SU-DHL-6 (cell line): ENCODE measurements at regions not wholly inside any gene's neighbourhood (a gene's known extent, or its start where the extent isn't known, plus 50 kb on each side); places are given as distances from the start of the nearest gene placed in this dataset.

Experiments used
- CTCF ChIP-seq: fragments of 200-600 bp; sonication (generic); IDR thresholded peaks from one replicate; pipeline ENCODE4 v1.5.1; 2017; ENCODE audit warnings: antibody characterized with exemption, mild to moderate bottlenecking, low read length, moderate library complexity; ENCODE audit not compliant: insufficient read depth, poor library complexity, severe bottlenecking
- EZH2phosphoT487 ChIP-seq: fragments of 200-600 bp; sonication (generic), shearing (Covaris generic); conservative IDR thresholded peaks from 2 replicates; pipeline ENCODE4 v1.6.1; 2018; ENCODE audit warnings: mild to moderate bottlenecking, antibody characterized with exemption, low read length, moderate library complexity, mixed read lengths

GRCh38 chr9:126198854-126199253 is 127.8 kb upstream of the MVB12B start:
- TF ChIP-seq CTCF (no peak), EZH2phosphoT487 (no peak)
